ENCODE measurements at regions not wholly inside any gene's neighbourhood (a gene's known extent, or its start where the extent isn't known, plus 50 kb on each side); places are given as distances from the start of the nearest gene placed in this dataset.

DNA sequence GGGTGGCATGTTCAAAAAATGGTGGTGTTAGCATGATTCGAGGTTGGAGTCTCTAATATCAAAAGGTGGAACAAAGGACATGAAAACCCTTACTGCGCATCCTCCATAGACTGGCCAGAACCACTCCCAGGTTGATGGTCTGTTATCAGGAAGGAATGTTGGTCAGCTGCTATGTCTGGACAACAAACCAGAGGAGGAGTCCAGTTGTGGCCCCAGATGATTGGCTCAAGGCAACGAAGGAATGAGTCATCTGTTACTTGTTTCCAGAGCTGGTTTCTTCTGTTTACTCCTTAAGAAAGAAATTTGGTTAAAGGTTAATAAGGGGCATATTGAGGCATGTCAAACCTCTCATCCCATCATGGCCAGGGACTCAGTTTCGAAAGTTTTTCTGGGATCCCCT lies 56.8 kb upstream of the GRIA4 start:
- H3K36me3 ChIP-seq: no peaks in the 10 kb centered on the region

DNA sequence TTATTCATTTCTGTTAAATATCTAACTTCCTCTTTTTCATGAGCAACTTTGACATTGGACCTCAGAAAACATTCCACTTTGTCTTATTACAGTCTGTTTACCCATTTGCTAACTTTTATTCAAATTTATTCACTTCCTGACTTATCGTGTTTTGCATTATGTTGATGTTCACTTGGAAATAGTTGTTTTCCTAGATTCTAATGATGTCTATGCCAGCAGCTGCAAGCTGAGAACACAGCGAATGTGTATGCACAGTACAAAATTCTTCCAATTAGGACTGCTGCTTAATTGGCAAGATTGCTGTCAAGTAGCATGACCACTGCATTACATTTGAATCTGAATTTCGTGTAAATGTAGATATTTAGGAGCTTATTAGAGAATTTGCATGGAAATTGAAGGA lies 61.5 kb upstream of the GRIA4 start:
- Histone ChIP-seq H3K27ac (no peak overlapping the region), H3K4me3 (no peak overlapping the region), H3K4me1 (no peaks in the 10 kb centered on the region), H3K27me3 (no peaks in the 10 kb centered on the region), H3K36me3 (no peaks in the 10 kb centered on the region), H3K9me3 (replicated peaks) (no peaks in the 10 kb centered on the region)
- DNase-seq: no peak

More for the DNA sequence above, 56.8 kb upstream of the GRIA4 start:
- Histone ChIP-seq H3K9me3 (replicated peaks) (no peaks in the 10 kb centered on the region), H3K27ac (no peak overlapping the region), H3K27me3 (no peaks in the 10 kb centered on the region), H3K4me1 (no peaks in the 10 kb centered on the region), H3K4me3 (no peak overlapping the region)
- no peak for DNase-seq

DNA sequence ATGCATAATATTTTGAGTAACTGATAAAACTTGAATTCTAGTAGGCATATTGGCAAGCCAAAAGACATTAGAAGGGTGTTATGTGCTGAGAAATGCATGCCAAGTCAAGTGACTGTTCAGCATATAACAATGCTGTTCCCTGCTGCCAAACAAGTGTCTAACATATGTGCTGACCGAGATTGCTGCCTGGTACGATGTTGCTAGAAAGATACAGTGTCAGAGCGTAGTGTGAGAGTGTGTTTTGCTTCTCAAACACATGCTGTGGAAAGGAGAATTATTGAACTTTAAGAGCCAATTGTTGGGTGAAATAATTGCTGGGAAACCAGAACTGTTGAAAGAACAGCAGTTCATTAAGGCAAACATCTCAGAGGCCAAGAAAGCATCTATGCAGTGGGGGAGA lies 71.3 kb upstream of the GRIA4 start:
- Histone ChIP-seq H3K9me3 (replicated peaks) (no peaks in the 10 kb centered on the region), H3K4me3 (no peak overlapping the region), H3K4me1 (no peaks in the 10 kb centered on the region), H3K36me3 (no peaks in the 10 kb centered on the region), H3K27ac (no peak overlapping the region), H3K27me3 (no peaks in the 10 kb centered on the region)
- no peak for DNase-seq

DNA sequence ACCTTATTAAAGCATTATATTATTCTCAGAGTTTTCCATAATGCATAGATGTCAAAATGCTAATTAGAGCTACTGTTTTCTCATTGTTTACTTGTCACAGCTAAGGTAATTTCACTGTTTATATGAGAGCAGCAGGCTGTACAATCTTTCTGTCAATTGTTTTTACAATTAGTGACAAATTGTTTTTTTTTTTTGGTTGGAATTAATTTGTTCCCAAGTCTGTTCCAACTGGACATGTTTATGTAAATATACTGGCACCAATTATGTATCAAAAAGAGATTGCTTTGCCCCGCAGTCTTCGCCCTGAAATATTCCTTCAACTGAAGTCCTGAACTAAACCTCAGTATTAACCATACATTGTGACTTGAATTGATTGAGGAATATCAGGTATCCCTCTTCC lies 72.3 kb upstream of the GRIA4 start:
- H3K9me3 ChIP-seq (replicated peaks): no peaks in the 10 kb centered on the region
- no peaks in the 10 kb centered on the region for H3K27me3 ChIP-seq
- DNase-seq: no peak
- H3K27ac ChIP-seq: no peak overlapping the region
- H3K36me3 ChIP-seq: no peaks in the 10 kb centered on the region
- H3K4me3 ChIP-seq: no peak overlapping the region
- H3K4me1 ChIP-seq: no peaks in the 10 kb centered on the region

DNA sequence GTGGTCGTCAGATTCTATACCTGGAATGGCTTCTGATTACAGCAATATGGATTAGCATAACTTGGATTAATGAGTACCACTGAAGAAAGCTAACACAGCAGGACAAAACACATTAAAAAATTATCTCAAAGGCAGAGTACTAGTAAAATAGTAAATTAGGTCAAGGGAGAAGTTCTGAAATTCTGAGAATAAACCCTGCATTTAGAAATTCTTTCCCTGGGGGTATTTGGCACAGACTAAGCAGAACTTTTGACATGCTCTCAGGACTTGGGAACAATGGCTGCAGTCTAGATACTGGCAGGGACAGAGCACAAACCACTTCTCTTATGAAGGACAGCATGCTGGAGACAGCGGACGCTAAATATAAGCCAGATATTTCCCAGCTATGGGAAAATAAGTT lies 85.6 kb upstream of the GRIA4 start:
- H3K4me1 ChIP-seq: no peaks in the 10 kb centered on the region
- no peaks in the 10 kb centered on the region for H3K36me3 ChIP-seq
- H3K27me3 ChIP-seq: no peaks in the 10 kb centered on the region
- no peak for DNase-seq
- no peak overlapping the region for H3K4me3 ChIP-seq
- no peak overlapping the region for H3K27ac ChIP-seq
- no peaks in the 10 kb centered on the region for H3K9me3 ChIP-seq (replicated peaks)

DNA sequence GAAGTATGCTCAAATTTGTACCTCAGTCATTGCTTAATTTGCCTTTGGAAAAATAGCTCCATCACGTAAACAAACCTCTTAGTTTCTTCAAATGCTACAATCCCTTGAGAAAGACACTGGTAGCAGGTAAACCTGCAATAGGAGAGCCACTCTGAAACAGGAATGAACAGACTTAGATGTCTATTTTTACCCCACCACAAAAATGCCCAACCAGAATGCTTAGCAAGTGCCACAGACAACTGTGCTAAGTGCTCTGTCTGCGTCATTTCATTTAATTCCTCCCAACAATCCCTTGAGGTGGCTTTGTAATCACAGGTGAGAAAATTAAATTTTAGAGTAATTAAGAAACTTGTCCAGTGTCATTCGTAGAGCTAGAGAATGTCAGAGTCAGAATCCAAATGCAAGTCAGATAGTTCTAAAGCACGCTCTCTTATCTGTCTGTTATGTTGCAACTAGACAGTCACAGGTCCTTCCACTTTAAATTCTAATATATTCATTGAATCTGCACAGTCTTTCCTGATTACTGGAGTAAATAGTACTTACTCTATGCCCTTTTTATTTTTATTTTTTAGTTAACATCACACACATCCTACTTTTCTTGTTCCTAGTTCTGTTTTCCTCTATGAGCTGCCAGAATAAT lies 89.0 kb upstream of the GRIA4 start:
- no peak overlapping the region for H3K4me3 ChIP-seq
- no peaks in the 10 kb centered on the region for H3K9me3 ChIP-seq (replicated peaks)
- no peaks in the 10 kb centered on the region for H3K36me3 ChIP-seq
- H3K4me1 ChIP-seq: no peaks in the 10 kb centered on the region
- DNase-seq: no peak
- no peaks in the 10 kb centered on the region for H3K27me3 ChIP-seq
- no peak overlapping the region for H3K27ac ChIP-seq

DNA sequence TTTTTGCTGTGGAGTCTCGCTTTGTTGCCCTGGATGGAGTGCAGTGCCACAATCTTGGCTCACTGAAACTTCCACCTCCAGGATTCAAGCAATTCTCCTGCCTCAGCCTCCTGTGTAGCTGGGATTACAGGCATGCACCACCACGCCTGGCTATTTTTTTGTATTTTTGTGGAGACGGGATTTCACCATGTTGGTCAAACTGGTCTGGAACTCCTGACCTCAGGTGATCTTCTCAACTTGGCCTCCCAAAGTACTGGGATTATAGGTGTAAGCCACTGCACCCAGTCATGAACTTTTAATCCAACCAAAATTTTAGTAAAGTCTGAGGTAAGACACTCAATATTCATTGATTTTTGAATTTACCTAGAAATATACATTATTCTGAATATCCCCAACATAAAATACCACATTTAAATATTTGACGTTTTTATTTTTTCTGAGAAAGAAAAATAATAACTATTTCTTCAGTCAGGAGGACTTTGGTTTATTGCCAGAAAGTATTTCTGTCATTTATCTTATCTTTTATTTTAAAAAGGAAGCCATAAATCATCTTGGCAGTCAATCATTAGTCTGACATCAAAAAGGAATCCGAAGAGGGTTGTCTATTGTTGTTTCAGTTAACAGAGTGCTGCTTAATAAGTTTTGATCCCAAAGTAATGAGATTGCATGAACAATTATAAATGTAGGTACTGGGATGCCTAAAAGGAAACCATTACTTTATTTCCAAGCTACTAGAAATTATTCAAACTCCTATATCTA lies 102.2 kb upstream of the GRIA4 start:
- Histone ChIP-seq H3K27me3 (no peaks in the 10 kb centered on the region), H3K4me1 (no peaks in the 10 kb centered on the region), H3K36me3 (no peaks in the 10 kb centered on the region), H3K9me3 (replicated peaks) (no peaks in the 10 kb centered on the region), H3K4me3 (no peak overlapping the region), H3K27ac (no peak overlapping the region)
- DNase-seq: no peak

DNA sequence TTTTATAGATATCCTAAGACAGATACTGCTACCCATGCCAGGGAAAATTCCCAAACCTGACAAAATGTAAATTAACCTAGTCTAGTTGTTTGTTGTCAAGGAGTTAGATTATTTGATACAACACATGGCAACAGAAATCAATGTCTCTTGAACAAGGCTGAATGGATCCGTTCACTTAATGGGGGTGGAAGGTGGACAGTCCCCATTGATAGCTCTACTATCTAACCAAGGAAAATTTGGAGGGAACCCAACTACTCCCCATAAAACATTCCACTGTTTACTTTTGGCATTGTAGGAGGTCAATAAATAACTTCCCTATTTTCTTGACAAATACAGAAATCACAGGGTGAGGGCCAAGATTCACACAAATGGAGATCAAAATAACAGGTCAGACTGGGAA lies 117.9 kb upstream of the GRIA4 start:
- DNase-seq: no peak
- Histone ChIP-seq H3K27ac (no peak overlapping the region), H3K9me3 (replicated peaks) (no peaks in the 10 kb centered on the region), H3K27me3 (no peaks in the 10 kb centered on the region), H3K4me1 (no peaks in the 10 kb centered on the region), H3K36me3 (no peaks in the 10 kb centered on the region), H3K4me3 (no peak overlapping the region)

DNA sequence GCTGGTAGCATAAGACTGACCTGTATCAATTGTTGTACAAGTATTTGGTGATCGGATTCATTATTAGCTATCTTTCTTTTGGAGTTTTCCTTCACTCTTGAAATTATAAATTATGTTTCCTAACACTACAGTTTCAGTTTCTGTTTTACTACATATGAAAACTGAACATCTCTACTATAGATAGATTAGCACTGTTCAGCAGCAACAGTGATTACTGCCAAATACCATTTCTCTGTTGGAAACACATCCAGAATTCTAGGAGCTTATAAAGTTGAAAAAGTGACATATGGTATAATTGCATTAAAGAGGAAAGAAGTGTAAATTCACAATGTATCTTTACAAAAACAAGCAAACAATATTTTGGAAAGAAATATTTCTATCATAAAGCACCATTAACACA lies 118.5 kb upstream of the GRIA4 start:
- H3K9me3 ChIP-seq (replicated peaks): no peaks in the 10 kb centered on the region
- DNase-seq: no peak
- H3K36me3 ChIP-seq: no peaks in the 10 kb centered on the region
- no peak overlapping the region for H3K27ac ChIP-seq
- H3K4me3 ChIP-seq: no peak overlapping the region
- no peaks in the 10 kb centered on the region for H3K27me3 ChIP-seq
- no peaks in the 10 kb centered on the region for H3K4me1 ChIP-seq

DNA sequence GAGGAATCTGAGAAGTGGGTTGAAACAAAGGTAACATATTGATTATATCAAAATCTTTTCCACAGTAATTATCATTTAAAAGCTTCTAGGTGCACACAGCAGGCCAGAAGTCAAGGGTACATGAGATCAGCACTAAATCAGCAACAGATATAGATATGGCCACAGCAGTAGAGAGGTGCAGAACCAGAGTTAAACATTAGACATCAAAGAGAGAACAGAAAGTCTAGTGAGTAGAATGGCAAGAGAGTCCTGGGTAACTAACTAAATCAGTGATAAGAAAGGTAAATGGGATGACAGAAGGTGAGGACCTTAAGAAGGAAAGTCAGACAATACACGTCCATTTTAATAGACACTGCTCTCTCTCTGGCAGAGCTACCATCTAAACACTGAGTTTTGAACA lies 119.5 kb upstream of the GRIA4 start:
- Histone ChIP-seq H3K36me3 (no peaks in the 10 kb centered on the region), H3K27ac (no peak overlapping the region), H3K4me1 (no peaks in the 10 kb centered on the region), H3K9me3 (replicated peaks) (no peaks in the 10 kb centered on the region), H3K4me3 (no peak overlapping the region), H3K27me3 (no peaks in the 10 kb centered on the region)
- no peak for DNase-seq

DNA sequence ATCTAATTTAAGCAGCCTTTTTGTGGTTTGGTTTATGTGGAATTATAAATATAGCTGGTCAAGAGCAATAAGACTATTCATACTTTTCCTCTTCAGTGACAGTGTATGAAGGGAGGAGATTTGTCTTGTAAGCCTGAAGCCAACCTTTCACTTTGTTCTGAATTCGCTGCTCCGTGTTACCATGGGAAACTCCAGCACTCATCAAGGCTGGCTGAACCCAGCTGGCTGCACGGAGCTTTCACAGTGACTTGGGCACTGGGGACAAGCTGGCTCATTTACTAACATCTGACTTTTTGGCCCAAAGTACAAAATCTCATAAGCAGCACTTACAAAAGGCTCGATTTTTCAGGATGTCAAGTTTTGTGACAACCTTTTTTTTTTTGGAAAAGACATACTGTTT lies 120.4 kb upstream of the GRIA4 start:
- Histone ChIP-seq H3K27me3 (no peaks in the 10 kb centered on the region), H3K36me3 (no peaks in the 10 kb centered on the region), H3K4me1 (no peaks in the 10 kb centered on the region), H3K9me3 (replicated peaks) (no peaks in the 10 kb centered on the region), H3K4me3 (no peak overlapping the region), H3K27ac (no peak overlapping the region)
- no peak for DNase-seq

DNA sequence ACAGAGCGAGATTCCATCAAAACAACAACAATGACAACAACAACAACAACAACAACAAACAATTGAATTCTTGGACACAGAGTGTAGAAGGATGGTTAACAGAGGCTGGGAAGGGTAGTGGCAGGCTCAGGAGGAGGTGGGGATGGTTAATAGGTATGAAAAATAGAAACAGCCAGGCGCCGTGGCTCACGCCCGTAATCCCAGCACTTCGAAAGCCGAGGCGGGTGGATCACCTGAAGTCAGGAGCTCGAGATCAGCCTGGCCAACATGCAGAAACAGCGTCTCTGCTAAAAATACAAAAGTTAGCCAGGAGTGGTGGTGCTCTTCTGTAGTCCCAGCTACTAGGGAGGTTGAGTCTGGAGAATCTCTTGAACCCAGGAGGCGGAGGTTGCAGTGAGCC lies 122.9 kb upstream of the GRIA4 start:
- no peak for DNase-seq
- H3K9me3 ChIP-seq (replicated peaks): no peaks in the 10 kb centered on the region
- no peaks in the 10 kb centered on the region for H3K27me3 ChIP-seq
- no peak overlapping the region for H3K4me3 ChIP-seq
- no peaks in the 10 kb centered on the region for H3K4me1 ChIP-seq
- no peaks in the 10 kb centered on the region for H3K36me3 ChIP-seq
- no peak overlapping the region for H3K27ac ChIP-seq

DNA sequence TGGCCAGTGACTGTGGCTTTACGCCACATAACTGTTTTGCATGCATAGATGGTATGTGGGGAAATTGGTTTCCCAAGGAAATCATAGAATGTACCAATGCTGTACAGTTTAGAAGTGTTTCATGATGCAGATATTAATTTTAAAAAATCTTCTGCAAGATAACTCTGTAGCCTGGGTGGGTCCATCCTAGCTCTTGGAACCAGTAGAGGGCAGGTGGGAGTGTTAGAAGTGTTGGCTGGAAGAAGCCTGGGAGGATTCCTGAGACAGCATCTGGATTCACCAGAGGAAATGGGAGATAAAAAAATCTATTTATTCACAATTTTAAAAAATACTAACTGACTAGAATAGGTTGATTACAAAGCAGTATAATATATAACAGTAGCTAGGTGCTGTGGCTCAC lies 139.9 kb upstream of the GRIA4 start:
- Histone ChIP-seq H3K9me3 (replicated peaks) (no peaks in the 10 kb centered on the region), H3K4me1 (no peaks in the 10 kb centered on the region), H3K4me3 (no peak overlapping the region), H3K27me3 (no peaks in the 10 kb centered on the region), H3K36me3 (no peaks in the 10 kb centered on the region), H3K27ac (no peak overlapping the region)
- no peak for DNase-seq

DNA sequence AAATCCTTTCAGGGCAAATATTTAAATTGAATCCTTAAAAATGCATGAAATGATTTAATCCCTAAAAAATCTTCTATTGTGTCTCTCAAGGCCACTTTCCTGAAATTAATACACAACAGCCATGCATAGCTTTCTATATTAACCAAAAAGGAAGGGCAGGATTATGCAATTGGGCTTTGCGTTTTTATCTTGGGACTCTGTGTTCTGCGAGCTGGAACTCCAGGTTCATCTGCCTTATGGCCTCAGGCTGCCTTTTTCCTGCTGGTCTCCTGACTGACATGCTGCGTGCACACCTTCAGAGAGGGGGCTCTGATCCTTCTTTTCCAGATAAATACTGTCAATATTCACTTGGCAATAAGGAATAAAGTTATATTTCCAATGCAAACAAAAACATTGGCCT lies 141.7 kb upstream of the GRIA4 start:
- Histone ChIP-seq H3K27ac (no peak overlapping the region), H3K9me3 (replicated peaks) (no peaks in the 10 kb centered on the region), H3K4me1 (no peaks in the 10 kb centered on the region), H3K4me3 (no peak overlapping the region), H3K27me3 (no peaks in the 10 kb centered on the region), H3K36me3 (no peaks in the 10 kb centered on the region)
- no peak for DNase-seq

DNA sequence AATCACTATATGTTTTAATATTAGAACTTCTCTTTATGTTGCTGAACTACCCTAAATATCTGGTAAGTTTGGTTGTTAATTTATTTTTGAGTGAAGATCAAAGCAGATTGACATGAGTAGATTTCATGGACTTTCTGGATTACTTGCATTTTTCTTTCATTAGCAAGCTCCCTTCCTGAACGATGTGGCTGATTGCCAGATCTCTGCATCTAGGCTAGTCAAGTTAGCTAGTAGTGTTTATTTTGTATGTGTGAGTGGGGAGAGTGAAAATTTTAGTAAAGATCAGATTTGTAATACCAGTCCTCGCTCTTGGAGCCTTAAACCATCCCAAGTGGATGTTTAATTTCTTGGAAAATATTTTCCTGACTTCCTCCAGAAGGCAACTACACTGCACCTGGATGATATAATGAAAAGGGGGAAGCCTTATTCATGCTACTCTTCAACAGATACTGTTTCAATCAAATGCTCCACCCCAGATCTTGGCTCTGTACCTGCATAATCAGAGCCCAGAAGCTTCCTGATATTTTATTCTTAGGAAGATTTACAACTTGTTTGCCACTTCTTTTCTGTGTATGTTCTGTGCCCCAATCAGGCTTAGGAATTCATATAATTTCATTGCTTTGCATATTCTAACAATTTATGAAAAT lies 143.2 kb upstream of the GRIA4 start:
- DNase-seq: peak; percentile 1 to 2
- no peaks in the 10 kb centered on the region for H3K27me3 ChIP-seq

DNA sequence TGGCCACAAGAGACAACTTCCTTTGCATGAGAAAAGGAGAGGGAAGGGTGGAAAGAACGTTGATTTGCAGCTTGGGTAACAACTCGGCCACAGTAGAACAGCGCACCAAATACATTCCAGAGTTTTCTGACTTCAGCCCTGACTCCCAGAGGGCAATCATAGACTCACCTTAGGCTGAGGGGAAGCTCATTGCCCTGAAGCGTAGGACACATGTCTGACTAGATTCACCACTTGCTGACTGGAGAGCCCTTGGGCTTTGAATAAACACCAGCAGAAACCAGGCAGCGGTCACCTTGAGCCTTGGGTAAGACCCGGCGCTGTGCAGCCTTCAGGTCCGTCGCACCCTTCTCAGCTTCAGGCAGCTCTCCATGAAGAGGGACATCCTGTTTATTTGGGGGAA lies 151.8 kb upstream of the GRIA4 start:
- no peak overlapping the region for H3K27ac ChIP-seq
- no peaks in the 10 kb centered on the region for H3K9me3 ChIP-seq (replicated peaks)
- no peak overlapping the region for H3K4me3 ChIP-seq
- no peaks in the 10 kb centered on the region for H3K4me1 ChIP-seq
- no peaks in the 10 kb centered on the region for H3K27me3 ChIP-seq
- DNase-seq: no peak
- H3K36me3 ChIP-seq: no peaks in the 10 kb centered on the region

More for the DNA sequence above, 143.2 kb upstream of the GRIA4 start:
- Histone ChIP-seq H3K27ac (no peak overlapping the region), H3K9me3 (replicated peaks) (no peaks in the 10 kb centered on the region), H3K4me3 (no peak overlapping the region), H3K4me1 (no peaks in the 10 kb centered on the region), H3K36me3 (no peaks in the 10 kb centered on the region)
